Neutrophil (primary cell): ENCODE measurements at regions not wholly inside any gene's neighbourhood (a gene's known extent, or its start where the extent isn't known, plus 50 kb on each side); places are given as distances from the start of the nearest gene placed in this dataset.

Source experiments
- H3K27ac ChIP-seq: fragments of 200-600 bp; sonication (generic); 2 replicates; pipeline ENCODE4 v1.5.1; 2016; ENCODE audit warnings: mild to moderate bottlenecking, moderate library complexity
- H3K27me3 ChIP-seq: fragments of 200-600 bp; sonication (generic); 2 replicates; pipeline ENCODE4 v1.6.0; 2016; ENCODE audit warnings: mild to moderate bottlenecking
- H3K36me3 ChIP-seq: fragments of 200-600 bp; sonication (generic); 2 replicates; pipeline ENCODE4 v1.5.1; 2017
- H3K4me1 ChIP-seq, 2 experiments: fragments of 200-600 bp in 1 of 2; sonication (generic) in 1 of 2; 1 replicate in 1 of 2; 2 replicates in 1 of 2; pipeline versions ENCODE4 v1.5.1 to v1.6.1; 2013 to 2016; ENCODE audit warnings: low read depth in 1 of 2, low read length in 1 of 2, mild to moderate bottlenecking in 1 of 2, moderate library complexity in 1 of 2; ENCODE audit not compliant: control insufficient read depth in 1 of 2, insufficient read depth in 1 of 2
- H3K4me3 ChIP-seq, 2 experiments: fragments of 200-600 bp in 1 of 2; sonication (generic) in 1 of 2; 1 replicate in 1 of 2; 2 replicates in 1 of 2; pipeline ENCODE4 v1.5.1; 2013 to 2016; ENCODE audit warnings: low read depth in 1 of 2, low read length in 1 of 2, mild to moderate bottlenecking in 1 of 2, moderate library complexity in 1 of 2
- H3K9me3 ChIP-seq: fragments of 200-600 bp; sonication (generic); 2 replicates; pipeline ENCODE4 v1.5.1; 2016
- TF ChIP-seq, protein P1 (sequence below): fragments of 200-600 bp; sonication (generic); IDR thresholded peaks from 2 replicates; pipeline ENCODE4 v1.5.1; 2016; ENCODE audit warnings: antibody characterized with exemption

DNA sequence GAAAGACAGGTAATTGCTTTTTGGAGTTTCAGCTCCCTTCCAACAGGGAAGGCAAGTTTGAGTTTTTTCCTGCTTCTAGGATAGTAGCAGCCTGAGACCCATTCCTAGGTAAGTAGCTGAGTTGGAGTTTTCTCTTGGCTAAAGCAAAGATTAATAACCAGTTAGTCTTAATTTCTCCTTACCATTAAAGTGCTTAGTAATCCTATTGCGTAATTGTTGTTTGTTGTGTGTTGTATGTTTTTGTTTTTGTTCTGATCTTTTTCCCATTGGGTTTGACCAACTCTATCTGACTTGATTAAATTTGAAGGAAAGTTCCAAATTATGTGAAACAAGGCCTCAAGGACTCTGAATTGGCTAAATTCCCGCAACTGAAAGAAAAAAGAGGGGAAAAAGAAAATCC is 83.5 kb downstream of the TBX22 start:
- Histone ChIP-seq H3K9me3 (no peaks in the 10 kb centered on the region), H3K27ac (no peak overlapping the region), H3K36me3 (no peaks in the 10 kb centered on the region), H3K4me3 (no peak overlapping the region), H3K4me1 (no peaks in the 10 kb centered on the region), H3K27me3 (no peaks in the 10 kb centered on the region)
- TF ChIP-seq, protein P1, sequence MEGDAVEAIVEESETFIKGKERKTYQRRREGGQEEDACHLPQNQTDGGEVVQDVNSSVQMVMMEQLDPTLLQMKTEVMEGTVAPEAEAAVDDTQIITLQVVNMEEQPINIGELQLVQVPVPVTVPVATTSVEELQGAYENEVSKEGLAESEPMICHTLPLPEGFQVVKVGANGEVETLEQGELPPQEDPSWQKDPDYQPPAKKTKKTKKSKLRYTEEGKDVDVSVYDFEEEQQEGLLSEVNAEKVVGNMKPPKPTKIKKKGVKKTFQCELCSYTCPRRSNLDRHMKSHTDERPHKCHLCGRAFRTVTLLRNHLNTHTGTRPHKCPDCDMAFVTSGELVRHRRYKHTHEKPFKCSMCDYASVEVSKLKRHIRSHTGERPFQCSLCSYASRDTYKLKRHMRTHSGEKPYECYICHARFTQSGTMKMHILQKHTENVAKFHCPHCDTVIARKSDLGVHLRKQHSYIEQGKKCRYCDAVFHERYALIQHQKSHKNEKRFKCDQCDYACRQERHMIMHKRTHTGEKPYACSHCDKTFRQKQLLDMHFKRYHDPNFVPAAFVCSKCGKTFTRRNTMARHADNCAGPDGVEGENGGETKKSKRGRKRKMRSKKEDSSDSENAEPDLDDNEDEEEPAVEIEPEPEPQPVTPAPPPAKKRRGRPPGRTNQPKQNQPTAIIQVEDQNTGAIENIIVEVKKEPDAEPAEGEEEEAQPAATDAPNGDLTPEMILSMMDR = no peak

DNA sequence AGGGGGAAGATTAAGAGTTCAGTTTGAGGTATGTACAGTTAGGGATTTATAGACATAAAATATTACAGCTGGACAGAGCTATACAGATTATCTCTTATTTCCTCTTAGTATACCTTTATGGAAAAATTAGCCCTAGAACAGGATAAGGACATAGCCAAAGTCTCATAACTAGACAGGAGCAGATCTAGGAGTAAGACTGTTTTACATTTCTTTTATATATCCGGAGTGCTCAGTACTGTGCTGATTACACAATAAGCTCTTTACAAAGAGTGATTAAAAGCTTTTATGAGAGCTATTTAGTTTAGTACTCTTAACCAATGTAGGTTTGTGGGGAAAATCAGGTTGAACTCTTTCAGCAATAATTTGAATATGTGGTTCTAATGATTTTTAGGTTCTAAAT is 105.8 kb downstream of the TBX22 start:
- H3K27ac ChIP-seq = no peak overlapping the region

DNA sequence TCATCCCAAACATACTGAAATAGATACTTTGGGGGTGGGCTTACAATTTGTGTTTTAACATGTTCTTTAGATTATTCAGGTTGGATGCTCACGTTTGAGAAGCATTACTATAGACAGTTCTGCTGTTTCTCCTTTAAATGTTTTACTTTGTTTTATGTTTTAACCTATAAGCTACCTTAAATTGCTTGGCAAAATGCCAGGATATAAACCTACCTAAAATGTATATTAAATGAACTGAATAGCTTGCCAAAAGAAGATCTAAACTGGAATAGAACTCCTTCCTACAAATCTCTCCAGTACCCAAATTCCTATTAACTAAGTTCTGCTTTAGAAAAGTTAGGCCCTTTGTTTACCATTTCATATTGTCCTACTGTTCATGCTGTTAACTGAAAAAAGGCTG is 124.4 kb downstream of the TBX22 start:
- TF ChIP-seq, protein P1 = no peak
- no peak overlapping the region for H3K4me3 ChIP-seq
- no peaks in the 10 kb centered on the region for H3K4me1 ChIP-seq
- H3K27ac ChIP-seq = no peak overlapping the region
- no peaks in the 10 kb centered on the region for H3K27me3 ChIP-seq
- H3K36me3 ChIP-seq = no peaks in the 10 kb centered on the region
- no peaks in the 10 kb centered on the region for H3K9me3 ChIP-seq

More for the DNA sequence above, 105.8 kb downstream of the TBX22 start:
- no peaks in the 10 kb centered on the region for H3K4me1 ChIP-seq
- no peaks in the 10 kb centered on the region for H3K36me3 ChIP-seq
- H3K4me3 ChIP-seq = no peak overlapping the region
- no peaks in the 10 kb centered on the region for H3K9me3 ChIP-seq
- TF ChIP-seq, protein P1 = no peak
- H3K27me3 ChIP-seq = no peaks in the 10 kb centered on the region

DNA sequence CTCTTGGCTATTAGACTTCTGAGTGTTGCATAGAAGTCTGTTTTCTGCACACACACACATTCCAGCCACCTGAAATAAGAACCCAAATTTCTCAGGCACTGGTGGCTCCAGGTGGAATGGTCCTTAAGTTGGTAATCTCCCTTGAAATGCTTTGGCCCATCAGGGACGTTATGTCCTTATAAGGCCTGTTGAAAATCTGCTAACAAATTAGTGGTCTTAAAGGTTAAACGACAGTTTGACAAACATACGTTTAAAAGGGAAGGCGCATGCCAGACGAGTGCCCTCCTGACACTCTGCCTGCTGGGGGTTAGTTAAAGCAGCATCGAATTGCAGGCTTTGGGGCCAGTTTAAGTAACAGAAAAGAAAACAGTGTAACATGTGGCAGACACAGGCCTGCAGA is 125.0 kb downstream of the TBX22 start:
- H3K27me3 ChIP-seq = no peaks in the 10 kb centered on the region
- H3K4me3 ChIP-seq = no peak overlapping the region
- no peaks in the 10 kb centered on the region for H3K9me3 ChIP-seq
- H3K27ac ChIP-seq = no peak overlapping the region
- TF ChIP-seq, protein P1 = no peak
- no peaks in the 10 kb centered on the region for H3K4me1 ChIP-seq
- H3K36me3 ChIP-seq = no peaks in the 10 kb centered on the region

DNA sequence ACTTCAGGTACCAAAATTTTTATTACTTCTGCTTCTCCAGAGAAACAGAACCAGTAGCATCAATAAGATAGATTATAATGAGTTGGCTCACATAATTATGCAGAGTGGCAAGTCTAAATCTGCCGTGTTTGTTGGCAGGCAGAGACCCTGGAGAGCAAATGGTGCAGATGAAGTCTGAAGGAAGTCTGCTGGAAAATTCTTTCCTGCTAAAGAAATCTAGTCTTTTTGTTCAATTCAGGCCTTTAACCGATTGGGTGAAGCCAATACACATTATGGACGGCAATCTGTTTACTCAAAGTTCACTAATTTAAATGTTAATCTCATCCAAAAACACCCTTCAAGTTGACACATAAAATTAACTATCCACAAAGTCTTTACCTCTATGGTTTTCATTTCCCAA is 156.0 kb downstream of the TBX22 start:
- Histone ChIP-seq H3K4me1 (no peaks in the 10 kb centered on the region), H3K27me3 (no peaks in the 10 kb centered on the region), H3K4me3 (no peak overlapping the region), H3K36me3 (no peaks in the 10 kb centered on the region), H3K27ac (no peak overlapping the region), H3K9me3 (no peaks in the 10 kb centered on the region)
- TF ChIP-seq, protein P1 = no peak

DNA sequence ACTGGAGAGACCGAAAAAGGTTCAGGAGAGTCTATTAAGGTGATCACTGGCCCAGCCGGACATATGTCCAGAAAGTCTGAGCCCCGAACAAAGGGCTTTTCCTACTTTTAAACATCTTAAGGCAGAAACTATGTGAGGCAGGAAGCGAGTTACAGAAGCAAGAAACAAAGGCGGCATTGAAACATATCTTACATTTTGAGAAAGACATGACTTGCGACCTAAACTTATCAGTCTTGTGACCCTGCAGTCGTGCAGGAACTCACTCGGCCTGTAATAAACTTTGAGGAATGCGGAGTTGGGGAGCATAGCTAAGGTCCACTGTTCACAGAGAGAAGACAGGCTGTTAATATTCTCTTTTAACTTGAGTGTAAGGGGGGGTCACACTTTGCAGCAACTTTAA is 158.7 kb downstream of the TBX22 start:
- no peak overlapping the region for H3K4me3 ChIP-seq
- H3K4me1 ChIP-seq = no peaks in the 10 kb centered on the region
- H3K9me3 ChIP-seq = no peaks in the 10 kb centered on the region
- TF ChIP-seq, protein P1 = no peak
- no peaks in the 10 kb centered on the region for H3K27me3 ChIP-seq
- H3K36me3 ChIP-seq = no peaks in the 10 kb centered on the region
- no peak overlapping the region for H3K27ac ChIP-seq
